Lower lobe of right lung (tissue), 1 donor: ENCODE measurements at regions not wholly inside any gene's neighbourhood (a gene's known extent, or its start where the extent isn't known, plus 50 kb on each side); places are given as distances from the start of the nearest gene placed in this dataset. TPM values are rescaled to one million over a fixed set of nuclear protein-coding genes. Genes with fewer than 3 reads are reported as not detected.

Source experiments
- microRNA-seq: library from miRNA; unstranded; fragments of <30 nt; microRNA quantifications from one replicate; pipeline ENCODE4 v1.2.0, GENCODE V29; 2020; ENCODE audit warnings: borderline number of aligned reads
- donor health status: DM: no; HTN: yes; CAD: no; lungs with severe emphysema.

Small RNA genes in the stretch of these regions (microRNA-seq; reads per million reads assigned to microRNA genes)
- gene MIR4436A, result not detected
